Sigmoid colon (tissue), 6 donors: ENCODE measurements at regions not wholly inside any gene's neighbourhood (a gene's known extent, or its start where the extent isn't known, plus 50 kb on each side); places are given as distances from the start of the nearest gene placed in this dataset.

Source experiments
- DNase-seq: peaks from one replicate; pipeline ENCODE4 v3.0.0-alpha.2; 2019
- H3K27ac ChIP-seq, 4 donors: fragments of 200-600 bp; sonication (generic); one replicate each; pipeline ENCODE4 v1.5.1; 2016 to 2019; ENCODE audit warnings: mild to moderate bottlenecking in 1 of 4
- H3K27me3 ChIP-seq, 3 donors: fragments of 200-600 bp; sonication (generic); one replicate each; pipeline ENCODE4 v1.5.1; 2019; ENCODE audit warnings: mild to moderate bottlenecking in 1 of 3
- H3K36me3 ChIP-seq, 4 donors: fragments of 200-600 bp; sonication (generic); one replicate each; pipeline ENCODE4 v1.5.1; 2016 to 2019
- H3K4me1 ChIP-seq, 4 donors: fragments of 200-600 bp; sonication (generic); one replicate each; pipeline ENCODE4 v1.5.1; 2017 to 2019
- H3K4me3 ChIP-seq, 4 donors: fragments of 200-600 bp; sonication (generic); one replicate each; pipeline ENCODE4 v1.5.1; 2017 to 2019; ENCODE audit warnings: mild to moderate bottlenecking in 2 of 4, moderate library complexity in 1 of 4
- H3K9me3 ChIP-seq, 4 donors: fragments of 200-600 bp in 3 of 4; sonication (generic) in 3 of 4; one replicate each; pipeline versions ENCODE4 v1.5.1 to v1.6.1; 2013 to 2019
- CTCF ChIP-seq, 4 experiments: fragments of 450-650 bp in 3 of 4; fragments of 200-600 bp in 1 of 4; IDR thresholded peaks; one replicate each; pipeline ENCODE4 v1.5.1; 2016 to 2019; ENCODE audit warnings: antibody characterized with exemption in 4 of 4, mild to moderate bottlenecking in 3 of 4, moderate library complexity in 2 of 4
- EP300 ChIP-seq, 4 donors: sonication (generic); formaldehyde crosslinking; IDR thresholded peaks; one replicate each; pipeline ENCODE4 v1.6.1; 2017; ENCODE audit warnings: antibody characterized with exemption in 4 of 4
- POLR2A ChIP-seq, 2 donors: fragments of 450-650 bp; IDR thresholded peaks; one replicate each; pipeline ENCODE4 v1.6.1; 2016; ENCODE audit warnings: antibody characterized with exemption in 2 of 2, mild to moderate bottlenecking in 2 of 2, moderate library complexity in 2 of 2
- POLR2AphosphoS5 ChIP-seq, 4 donors: sonication (generic); formaldehyde crosslinking; IDR thresholded peaks; one replicate each; pipeline ENCODE4 v1.6.1; 2017; ENCODE audit warnings: antibody characterized with exemption in 4 of 4
- WGBS, 2 donors: extraction: QIAGEN DNeasy Blood & Tissue Kit; methylation state at CpG; one replicate each; pipeline ENCODE4 v1.1.7; 2013; 5-methylcytosine and 5-hydroxymethylcytosine counted together
- intact Hi-C: fragments of 100-400 bp; cut with DNase I; formaldehyde crosslinking; loops from one replicate; pipeline ENCODE4 v1.15.1; 2023
- small RNA-seq, 3 donors: library from RNA; depleted of rRNA; stranded (forward); fragments of <200 nt; gene quantifications; one replicate each; pipeline ENCODE3, GENCODE V24; 2016
- donor health status: healthy with polysubstance abuse.
- donor health status: healthy.

- no peak for DNase-seq
- Histone ChIP-seq H3K4me3 (no peak overlapping the region), H3K27me3 (no peaks in the 10 kb centered on the region), H3K4me1 (peaks cover 0 to 1% (median under 1%) of the 10 kb centered on the region in 4 donors), H3K27ac (no peak overlapping the region), H3K36me3 (no peaks in the 10 kb centered on the region), H3K9me3 (no peaks in the 10 kb centered on the region)
- no peak for TF ChIP-seq POLR2AphosphoS5 (IDR thresholded peaks at IDR 0.05)
- no peak for TF ChIP-seq CTCF (IDR thresholded peaks at IDR 0.05)
- no peak for TF ChIP-seq EP300 (IDR thresholded peaks at IDR 0.05)
- TF ChIP-seq POLR2A (IDR thresholded peaks at IDR 0.05), result no peak
- intact Hi-C loops, result loop anchor here (10.0 kb wide), 1 partner anchor 114 kb away; no protein-coding TSS in a partner anchor
Measured at GRCh38 chr10:44858988-44859387, 52.1 kb upstream of the TMEM72 start.

- no peak for TF ChIP-seq POLR2A (IDR thresholded peaks at IDR 0.05)
- TF ChIP-seq POLR2AphosphoS5 (IDR thresholded peaks at IDR 0.05), result no peak
- TF ChIP-seq CTCF (IDR thresholded peaks at IDR 0.05), result no peak
- no peak for TF ChIP-seq EP300 (IDR thresholded peaks at IDR 0.05)
- H3K27ac ChIP-seq, result no peak overlapping the region
- WGBS, 2 donors, result 88 to 92% methylated on average over 13 of the region's 13 CpGs
- DNase-seq, result no peak
- H3K4me3 ChIP-seq, result no peak overlapping the region
- H3K4me1 ChIP-seq, result peaks cover 0 to 8% (median 6%) of the 10 kb centered on the region in 4 donors
- H3K9me3 ChIP-seq, result no peaks in the 10 kb centered on the region
- H3K36me3 ChIP-seq, result no peaks in the 10 kb centered on the region
- no peaks in the 10 kb centered on the region for H3K27me3 ChIP-seq
- intact Hi-C loops, result loop anchor here (10.0 kb wide), 2 partner anchors 115 to 555 kb away; no protein-coding TSS in a partner anchor
Measured at GRCh38 chr10:44859546-44860285, 51.4 kb upstream of the TMEM72 start.

DNA sequence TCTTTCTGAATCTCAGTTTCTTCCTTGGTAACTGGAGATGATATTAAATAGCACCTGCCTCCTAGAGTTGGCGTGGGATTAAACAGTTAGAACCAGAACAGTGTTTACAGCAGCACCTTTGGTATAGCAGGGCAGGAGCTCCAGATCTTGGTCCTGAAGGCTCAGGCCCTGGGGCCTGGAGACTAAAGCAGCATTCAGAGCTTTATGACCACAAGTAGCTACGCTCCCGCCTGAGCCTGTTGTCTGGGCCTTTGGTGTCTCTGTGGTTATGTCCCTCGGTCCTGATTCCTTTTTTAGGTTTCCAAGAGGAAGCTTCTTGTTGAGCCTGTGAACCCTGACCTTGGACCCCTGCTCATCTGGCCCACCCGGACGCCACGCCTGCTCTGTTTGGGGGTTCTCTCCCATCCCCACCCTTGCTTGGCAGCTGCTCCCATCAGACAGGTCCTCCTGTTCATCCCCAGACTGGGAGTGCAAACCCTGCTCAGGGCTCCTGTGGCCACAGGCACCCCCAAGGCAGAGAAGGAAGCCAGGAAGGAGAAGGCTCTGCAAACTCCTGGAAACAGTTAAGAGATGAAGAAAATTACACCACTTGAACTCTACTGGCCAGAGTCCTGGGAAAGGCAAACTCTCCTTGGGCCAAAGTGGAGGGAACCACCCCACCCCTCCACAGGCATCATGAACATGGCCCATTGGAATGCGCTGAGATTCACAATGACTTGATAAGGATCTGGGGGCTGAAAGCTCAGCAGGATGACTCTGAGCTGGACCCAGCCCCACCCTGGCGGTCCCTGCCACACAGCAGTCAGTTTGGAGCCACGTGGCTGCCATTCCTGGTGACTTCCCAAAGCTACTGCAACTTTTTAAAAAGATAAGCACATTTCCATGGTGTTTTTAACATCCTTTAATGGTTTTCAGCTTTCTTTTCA lies 50.1 kb upstream of the TMEM72 start:
- peaks cover 0 to 10% (median 0%) of the 10 kb centered on the region in 3 donors for H3K27me3 ChIP-seq
- no peaks in the 10 kb centered on the region for H3K36me3 ChIP-seq
- no peak overlapping the region for H3K4me3 ChIP-seq
- 82 to 83% methylated on average over 10 of the region's 10 CpGs for WGBS, 2 donors
- peak; percentile 75 for DNase-seq
- TF ChIP-seq POLR2A (IDR thresholded peaks at IDR 0.05), result no peak
- no peak for TF ChIP-seq EP300 (IDR thresholded peaks at IDR 0.05)
- no peak for TF ChIP-seq CTCF (IDR thresholded peaks at IDR 0.05)
- TF ChIP-seq POLR2AphosphoS5 (IDR thresholded peaks at IDR 0.05), result no peak
- intact Hi-C loops, result loop anchor here (10.0 kb wide), 1 partner anchor 556 kb away; no protein-coding TSS in a partner anchor
- no peak overlapping the region for H3K27ac ChIP-seq
- peaks cover 0 to 16% (median 12%) of the 10 kb centered on the region in 4 donors for H3K4me1 ChIP-seq
- H3K9me3 ChIP-seq, result no peaks in the 10 kb centered on the region

Small RNAs in the stretch of these regions (small RNA-seq; reads per million reads assigned to genes)
- gene AL356157.2, result 0 reads per million in 3 donors
